Fibroblast of villous mesenchyme (primary cell): ENCODE measurements at regions not wholly inside any gene's neighbourhood (a gene's known extent, or its start where the extent isn't known, plus 50 kb on each side); places are given as distances from the start of the nearest gene placed in this dataset.
"Not testable (repeated sequence)": the region's sequence is repeated elsewhere in the genome, so short reads cannot be mapped to it uniquely, and the experiment has no call there.

Experiments used
- DNase-seq: peaks from one replicate; pipeline ENCODE4 v3.0.0-alpha.2; 2010; ENCODE audit warnings: low read depth
- H3K4me3 ChIP-seq: 2 replicates; pipeline ENCODE4 v1.5.1; 2011; ENCODE audit warnings: low read depth, mild to moderate bottlenecking, low read length
- TF ChIP-seq, protein P1 (sequence below): IDR thresholded peaks from 2 replicates; pipeline ENCODE4 v1.5.1; 2012; ENCODE audit warnings: low read depth, mild to moderate bottlenecking, low read length; ENCODE audit not compliant: insufficient read depth

GRCh38 chr2:53512071-53512826 lies 255.4 kb upstream of the CHAC2 start:
- peak; percentile 66 for DNase-seq
- no peak overlapping the region for H3K4me3 ChIP-seq
- TF ChIP-seq, protein P1, sequence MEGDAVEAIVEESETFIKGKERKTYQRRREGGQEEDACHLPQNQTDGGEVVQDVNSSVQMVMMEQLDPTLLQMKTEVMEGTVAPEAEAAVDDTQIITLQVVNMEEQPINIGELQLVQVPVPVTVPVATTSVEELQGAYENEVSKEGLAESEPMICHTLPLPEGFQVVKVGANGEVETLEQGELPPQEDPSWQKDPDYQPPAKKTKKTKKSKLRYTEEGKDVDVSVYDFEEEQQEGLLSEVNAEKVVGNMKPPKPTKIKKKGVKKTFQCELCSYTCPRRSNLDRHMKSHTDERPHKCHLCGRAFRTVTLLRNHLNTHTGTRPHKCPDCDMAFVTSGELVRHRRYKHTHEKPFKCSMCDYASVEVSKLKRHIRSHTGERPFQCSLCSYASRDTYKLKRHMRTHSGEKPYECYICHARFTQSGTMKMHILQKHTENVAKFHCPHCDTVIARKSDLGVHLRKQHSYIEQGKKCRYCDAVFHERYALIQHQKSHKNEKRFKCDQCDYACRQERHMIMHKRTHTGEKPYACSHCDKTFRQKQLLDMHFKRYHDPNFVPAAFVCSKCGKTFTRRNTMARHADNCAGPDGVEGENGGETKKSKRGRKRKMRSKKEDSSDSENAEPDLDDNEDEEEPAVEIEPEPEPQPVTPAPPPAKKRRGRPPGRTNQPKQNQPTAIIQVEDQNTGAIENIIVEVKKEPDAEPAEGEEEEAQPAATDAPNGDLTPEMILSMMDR: no peak

DNA sequence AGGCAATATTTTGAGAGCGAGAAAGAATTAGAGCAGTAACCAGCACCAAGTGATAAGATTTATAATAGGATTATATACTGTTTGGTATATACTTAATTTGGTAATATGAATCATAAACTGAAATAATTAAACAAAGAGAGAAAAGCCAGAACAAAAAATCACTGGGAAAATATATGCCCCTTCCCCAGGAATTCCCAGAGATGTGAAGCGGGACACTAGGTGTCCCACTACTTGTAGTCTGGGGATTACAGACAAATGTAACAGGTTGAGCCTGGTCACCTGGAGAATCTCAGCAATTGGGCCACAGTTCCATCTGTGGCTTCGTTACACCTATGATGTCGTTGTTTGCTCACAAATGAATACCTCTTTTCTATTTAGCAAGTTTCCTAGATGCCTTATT lies 256.1 kb upstream of the CHAC2 start:
- TF ChIP-seq, protein P1: no peak
- DNase-seq: no peak
- no peak overlapping the region for H3K4me3 ChIP-seq

GRCh38 chr2:53510401-53510800 lies 257.2 kb upstream of the CHAC2 start:
- H3K4me3 ChIP-seq: no peak overlapping the region
- TF ChIP-seq, protein P1: no peak
- DNase-seq: no peak

GRCh38 chr2:53509831-53510388 lies 257.7 kb upstream of the CHAC2 start:
- DNase-seq: no peak
- TF ChIP-seq, protein P1: no peak
- H3K4me3 ChIP-seq: no peak overlapping the region

GRCh38 chr2:53508667-53509066 lies 258.9 kb upstream of the CHAC2 start:
- no peak overlapping the region for H3K4me3 ChIP-seq
- TF ChIP-seq, protein P1: no peak
- no peak for DNase-seq

DNA sequence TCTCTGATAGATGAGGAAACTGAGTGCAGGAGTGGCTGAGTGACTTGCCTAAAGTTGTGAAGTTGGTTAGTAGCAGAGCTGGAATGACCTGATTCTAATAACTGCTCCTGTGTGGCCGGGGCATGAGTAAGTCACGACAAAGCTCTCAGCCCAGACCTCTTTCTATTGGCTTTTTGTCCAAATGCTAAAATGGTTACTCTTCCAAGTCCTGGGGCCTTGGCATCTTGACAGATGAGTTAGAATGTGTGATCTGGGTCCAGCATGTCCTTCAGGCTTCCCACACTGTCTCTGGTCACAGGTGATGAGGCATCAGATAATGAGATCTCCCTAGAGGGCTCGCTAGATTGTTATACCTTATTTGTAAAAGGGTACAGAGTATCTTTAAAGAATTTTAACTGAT lies 260.5 kb upstream of the CHAC2 start:
- H3K4me3 ChIP-seq, DNase-seq: not testable (repeated sequence)

DNA sequence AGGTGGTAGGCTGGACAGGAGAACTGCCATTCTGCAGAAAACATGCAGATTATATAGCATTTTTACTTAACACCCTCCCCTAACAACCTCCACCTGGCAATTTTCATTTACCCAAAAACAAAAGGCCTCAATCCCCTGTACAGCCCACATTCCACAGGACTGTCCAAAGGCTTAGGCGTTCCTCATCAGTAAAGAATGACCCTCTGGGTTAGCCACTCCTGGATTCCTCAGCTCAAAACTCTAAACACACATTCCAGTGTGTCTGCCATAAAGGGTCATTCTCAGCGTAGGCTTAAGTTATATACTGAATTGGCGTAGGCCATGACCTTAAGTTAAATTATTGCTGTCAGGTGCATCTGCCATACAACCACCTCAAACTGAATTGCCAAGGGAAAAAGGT lies 261.8 kb upstream of the CHAC2 start:
- no peak for DNase-seq
- TF ChIP-seq, protein P1: no peak
- no peak overlapping the region for H3K4me3 ChIP-seq
